ENCODE measurements at regions not wholly inside any gene's neighbourhood (a gene's known extent, or its start where the extent isn't known, plus 50 kb on each side); places are given as distances from the start of the nearest gene placed in this dataset.

GRCh38 chr3:27043328-27043955 is 325.7 kb downstream of the NEK10 start:
- no peak for TF ChIP-seq EZH2phosphoT487 (IDR thresholded peaks at IDR 0.05; ENCODE audit: borderline replicate concordance, low read depth)
- TF ChIP-seq, protein P1, sequence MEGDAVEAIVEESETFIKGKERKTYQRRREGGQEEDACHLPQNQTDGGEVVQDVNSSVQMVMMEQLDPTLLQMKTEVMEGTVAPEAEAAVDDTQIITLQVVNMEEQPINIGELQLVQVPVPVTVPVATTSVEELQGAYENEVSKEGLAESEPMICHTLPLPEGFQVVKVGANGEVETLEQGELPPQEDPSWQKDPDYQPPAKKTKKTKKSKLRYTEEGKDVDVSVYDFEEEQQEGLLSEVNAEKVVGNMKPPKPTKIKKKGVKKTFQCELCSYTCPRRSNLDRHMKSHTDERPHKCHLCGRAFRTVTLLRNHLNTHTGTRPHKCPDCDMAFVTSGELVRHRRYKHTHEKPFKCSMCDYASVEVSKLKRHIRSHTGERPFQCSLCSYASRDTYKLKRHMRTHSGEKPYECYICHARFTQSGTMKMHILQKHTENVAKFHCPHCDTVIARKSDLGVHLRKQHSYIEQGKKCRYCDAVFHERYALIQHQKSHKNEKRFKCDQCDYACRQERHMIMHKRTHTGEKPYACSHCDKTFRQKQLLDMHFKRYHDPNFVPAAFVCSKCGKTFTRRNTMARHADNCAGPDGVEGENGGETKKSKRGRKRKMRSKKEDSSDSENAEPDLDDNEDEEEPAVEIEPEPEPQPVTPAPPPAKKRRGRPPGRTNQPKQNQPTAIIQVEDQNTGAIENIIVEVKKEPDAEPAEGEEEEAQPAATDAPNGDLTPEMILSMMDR (IDR thresholded peaks at IDR 0.05), result no peak

All from SK-N-SH (cell line).